ENCODE measurements at regions not wholly inside any gene's neighbourhood (a gene's known extent, or its start where the extent isn't known, plus 50 kb on each side); places are given as distances from the start of the nearest gene placed in this dataset.

GRCh38 chr14:53845813-53846693 is 110.6 kb downstream of the BMP4 start:
- TF ChIP-seq, protein P1, sequence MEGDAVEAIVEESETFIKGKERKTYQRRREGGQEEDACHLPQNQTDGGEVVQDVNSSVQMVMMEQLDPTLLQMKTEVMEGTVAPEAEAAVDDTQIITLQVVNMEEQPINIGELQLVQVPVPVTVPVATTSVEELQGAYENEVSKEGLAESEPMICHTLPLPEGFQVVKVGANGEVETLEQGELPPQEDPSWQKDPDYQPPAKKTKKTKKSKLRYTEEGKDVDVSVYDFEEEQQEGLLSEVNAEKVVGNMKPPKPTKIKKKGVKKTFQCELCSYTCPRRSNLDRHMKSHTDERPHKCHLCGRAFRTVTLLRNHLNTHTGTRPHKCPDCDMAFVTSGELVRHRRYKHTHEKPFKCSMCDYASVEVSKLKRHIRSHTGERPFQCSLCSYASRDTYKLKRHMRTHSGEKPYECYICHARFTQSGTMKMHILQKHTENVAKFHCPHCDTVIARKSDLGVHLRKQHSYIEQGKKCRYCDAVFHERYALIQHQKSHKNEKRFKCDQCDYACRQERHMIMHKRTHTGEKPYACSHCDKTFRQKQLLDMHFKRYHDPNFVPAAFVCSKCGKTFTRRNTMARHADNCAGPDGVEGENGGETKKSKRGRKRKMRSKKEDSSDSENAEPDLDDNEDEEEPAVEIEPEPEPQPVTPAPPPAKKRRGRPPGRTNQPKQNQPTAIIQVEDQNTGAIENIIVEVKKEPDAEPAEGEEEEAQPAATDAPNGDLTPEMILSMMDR (IDR thresholded peaks at IDR 0.05), result no peak
- no peak for TF ChIP-seq POLR2A (IDR thresholded peaks at IDR 0.05)
